Thyroid gland (tissue), 4 donors: ENCODE measurements at regions not wholly inside any gene's neighbourhood (a gene's known extent, or its start where the extent isn't known, plus 50 kb on each side); places are given as distances from the start of the nearest gene placed in this dataset.

ENCODE experiments used
- DNase-seq, 2 donors: peaks; one replicate each; pipeline ENCODE4 v3.0.0-alpha.2; 2019
- H3K27ac ChIP-seq, 3 donors: fragments of 200-600 bp; sonication (generic); 1 replicate in 2 of 3; 2 replicates in 1 of 3; pipeline ENCODE4 v1.5.1; 2016 to 2019; ENCODE audit warnings: mild to moderate bottlenecking in 1 of 3, moderate library complexity in 1 of 3
- H3K27me3 ChIP-seq: fragments of 200-600 bp; sonication (generic); one replicate; pipeline ENCODE4 v1.5.1; 2019
- H3K36me3 ChIP-seq, 2 donors: fragments of 200-600 bp; sonication (generic); one replicate each; pipeline ENCODE4 v1.5.1; 2016 to 2019
- H3K4me1 ChIP-seq, 2 donors: fragments of 200-600 bp; sonication (generic); one replicate each; pipeline ENCODE4 v1.5.1; 2017 to 2019
- H3K4me3 ChIP-seq, 3 donors: fragments of 200-600 bp; sonication (generic); replicated peaks in 1 of 3; 1 replicate in 2 of 3; 2 replicates in 1 of 3; pipeline ENCODE4 v1.5.1; 2016; ENCODE audit warnings: mild to moderate bottlenecking in 1 of 3
- H3K9me3 ChIP-seq: fragments of 200-600 bp; sonication (generic); one replicate; pipeline ENCODE4 v1.5.1; 2017
- POLR2A ChIP-seq, 2 donors: fragments of 450-650 bp; IDR thresholded peaks; one replicate each; pipeline ENCODE4 v1.6.1; 2017; ENCODE audit warnings: antibody characterized with exemption in 2 of 2, mild to moderate bottlenecking in 2 of 2, moderate library complexity in 1 of 2
- WGBS, 2 donors: methylation state at CpG; one replicate each; pipeline ENCODE4 v1.1.5; 2017; 5-methylcytosine and 5-hydroxymethylcytosine counted together
- intact Hi-C: fragments of 100-400 bp; cut with DNase I; formaldehyde crosslinking; loops from one replicate; pipeline ENCODE4 v1.15.1; 2023
- TF ChIP-seq, protein P1 (sequence below), 6 experiments: fragments of 200-600 bp in 3 of 6; fragments of 450-650 bp in 3 of 6; sonication (generic) in 3 of 6; IDR thresholded peaks; one replicate each; pipeline ENCODE4 v1.5.1; 2016 to 2019; ENCODE audit warnings: antibody characterized with exemption in 6 of 6, mild to moderate bottlenecking in 2 of 6, inconsistent platforms in 1 of 6, moderate library complexity in 1 of 6

DNA sequence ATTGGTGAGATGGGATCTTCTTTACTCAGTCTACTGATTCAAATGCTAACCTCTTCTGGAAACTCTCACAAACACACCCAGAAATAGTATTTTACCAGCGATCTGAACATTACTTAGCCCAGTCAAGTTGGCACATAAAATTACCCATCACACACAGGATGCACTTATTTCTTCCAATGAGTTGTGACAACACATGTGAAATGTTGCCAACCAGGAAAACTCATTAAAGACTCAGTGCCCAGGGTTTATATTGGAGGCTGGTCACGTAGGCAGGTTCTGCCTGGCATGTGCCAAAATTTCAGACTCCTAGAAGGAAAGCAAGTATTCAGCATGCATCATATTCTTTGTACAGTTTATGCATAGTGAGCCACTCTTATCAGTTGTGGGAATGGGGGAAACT lies 443.3 kb downstream of the EPM2A start:
- no peaks in the 10 kb centered on the region for H3K36me3 ChIP-seq
- TF ChIP-seq, protein P1, sequence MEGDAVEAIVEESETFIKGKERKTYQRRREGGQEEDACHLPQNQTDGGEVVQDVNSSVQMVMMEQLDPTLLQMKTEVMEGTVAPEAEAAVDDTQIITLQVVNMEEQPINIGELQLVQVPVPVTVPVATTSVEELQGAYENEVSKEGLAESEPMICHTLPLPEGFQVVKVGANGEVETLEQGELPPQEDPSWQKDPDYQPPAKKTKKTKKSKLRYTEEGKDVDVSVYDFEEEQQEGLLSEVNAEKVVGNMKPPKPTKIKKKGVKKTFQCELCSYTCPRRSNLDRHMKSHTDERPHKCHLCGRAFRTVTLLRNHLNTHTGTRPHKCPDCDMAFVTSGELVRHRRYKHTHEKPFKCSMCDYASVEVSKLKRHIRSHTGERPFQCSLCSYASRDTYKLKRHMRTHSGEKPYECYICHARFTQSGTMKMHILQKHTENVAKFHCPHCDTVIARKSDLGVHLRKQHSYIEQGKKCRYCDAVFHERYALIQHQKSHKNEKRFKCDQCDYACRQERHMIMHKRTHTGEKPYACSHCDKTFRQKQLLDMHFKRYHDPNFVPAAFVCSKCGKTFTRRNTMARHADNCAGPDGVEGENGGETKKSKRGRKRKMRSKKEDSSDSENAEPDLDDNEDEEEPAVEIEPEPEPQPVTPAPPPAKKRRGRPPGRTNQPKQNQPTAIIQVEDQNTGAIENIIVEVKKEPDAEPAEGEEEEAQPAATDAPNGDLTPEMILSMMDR (IDR thresholded peaks at IDR 0.05) = no peak
- TF ChIP-seq POLR2A (IDR thresholded peaks at IDR 0.05) = no peak
- WGBS, 2 donors = 82 to 87% methylated on average over 2 of the region's 2 CpGs
- no peak for DNase-seq
- intact Hi-C loops = no loop called here
- H3K27ac ChIP-seq = no peak overlapping the region
- H3K4me1 ChIP-seq = no peaks in the 10 kb centered on the region
- H3K27me3 ChIP-seq = no peaks in the 10 kb centered on the region
- no peaks in the 10 kb centered on the region for H3K9me3 ChIP-seq
- H3K4me3 ChIP-seq = no peak overlapping the region

GRCh38 chr6:145294942-145295341 lies 440.4 kb downstream of the EPM2A start:
- H3K27me3 ChIP-seq = no peaks in the 10 kb centered on the region
- TF ChIP-seq POLR2A (IDR thresholded peaks at IDR 0.05) = no peak
- TF ChIP-seq, protein P1 (IDR thresholded peaks at IDR 0.05) = no peak
- no peak overlapping the region for H3K4me3 ChIP-seq
- H3K4me1 ChIP-seq = no peaks in the 10 kb centered on the region
- intact Hi-C loops = no loop called here
- no peak overlapping the region for H3K27ac ChIP-seq
- DNase-seq = no peak
- H3K9me3 ChIP-seq = no peaks in the 10 kb centered on the region
- no peaks in the 10 kb centered on the region for H3K36me3 ChIP-seq
- 91 to 94% methylated on average over 4 of the region's 4 CpGs for WGBS, 2 donors

DNA sequence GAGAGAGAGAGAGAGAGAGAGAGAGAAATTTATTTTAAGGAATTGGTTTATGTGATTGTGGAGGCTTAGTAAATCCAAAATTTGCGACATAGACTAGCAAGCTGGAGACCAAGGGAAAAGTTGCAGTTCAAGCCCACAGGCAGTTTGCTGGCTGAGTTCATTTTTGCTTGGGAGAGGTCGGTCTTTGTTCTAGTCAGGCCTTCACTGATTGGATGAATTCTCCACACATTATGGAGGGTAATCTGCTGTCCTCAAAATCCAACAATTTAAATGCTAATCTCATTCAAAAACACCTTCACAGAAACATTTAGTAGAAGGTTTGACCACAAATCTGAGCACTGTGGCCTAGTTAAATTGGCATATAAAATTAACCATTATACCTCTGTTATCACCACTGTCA lies 439.6 kb downstream of the EPM2A start:
- Histone ChIP-seq H3K4me3 (no peak overlapping the region), H3K4me1 (no peaks in the 10 kb centered on the region), H3K27me3 (no peaks in the 10 kb centered on the region), H3K36me3 (no peaks in the 10 kb centered on the region), H3K27ac (no peak overlapping the region), H3K9me3 (no peaks in the 10 kb centered on the region)
- intact Hi-C loops = no loop called here
- 86 to 89% methylated on average over 2 of the region's 2 CpGs for WGBS, 2 donors
- DNase-seq = no peak
- TF ChIP-seq POLR2A (IDR thresholded peaks at IDR 0.05) = no peak
- TF ChIP-seq, protein P1 (IDR thresholded peaks at IDR 0.05) = no peak

DNA sequence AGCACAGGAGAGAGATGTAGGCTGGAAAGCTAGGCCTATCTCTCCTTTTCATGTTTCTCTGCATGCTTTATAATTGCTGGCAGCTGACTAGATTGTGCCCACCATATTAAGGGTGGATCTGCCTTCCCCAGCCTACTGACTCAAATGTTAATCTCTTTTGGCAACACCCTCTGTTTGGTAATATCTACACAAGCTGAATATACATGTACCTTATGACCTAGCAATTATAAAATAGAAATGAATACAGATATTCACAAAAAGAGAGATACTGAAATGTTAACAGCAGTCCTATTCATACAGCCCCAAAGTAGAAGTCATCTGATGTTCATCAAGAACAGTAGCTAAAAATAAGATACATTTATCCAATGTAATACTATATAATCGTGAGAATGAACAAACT lies 429.6 kb downstream of the EPM2A start:
- no peaks in the 10 kb centered on the region for H3K36me3 ChIP-seq
- no peak for DNase-seq
- 96 to 97% methylated on average over 1 of the region's 1 CpG for WGBS, 2 donors
- no peaks in the 10 kb centered on the region for H3K27me3 ChIP-seq
- H3K4me3 ChIP-seq = no peak overlapping the region
- intact Hi-C loops = no loop called here
- no peaks in the 10 kb centered on the region for H3K9me3 ChIP-seq
- TF ChIP-seq, protein P1 (IDR thresholded peaks at IDR 0.05) = no peak
- no peak for TF ChIP-seq POLR2A (IDR thresholded peaks at IDR 0.05)
- H3K4me1 ChIP-seq = no peaks in the 10 kb centered on the region
- no peak overlapping the region for H3K27ac ChIP-seq

DNA sequence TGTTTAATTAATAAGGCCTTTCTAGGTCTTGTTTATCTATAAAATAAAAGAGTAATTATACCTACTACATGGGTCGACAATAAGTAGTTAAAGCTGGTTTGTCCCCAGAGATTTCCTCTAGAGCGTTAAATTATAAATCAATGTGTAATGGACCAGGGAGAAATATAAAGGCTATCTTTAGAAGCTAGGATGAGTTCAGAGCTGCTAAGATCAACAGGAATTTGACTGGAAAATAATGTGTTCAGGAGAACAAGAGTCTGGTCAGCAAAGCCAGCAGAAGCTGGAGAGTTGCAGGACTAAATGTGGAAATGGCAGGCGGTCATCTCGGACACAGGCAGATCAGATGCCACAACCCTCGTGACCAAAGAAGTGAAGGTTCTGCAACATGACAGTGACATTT lies 428.8 kb downstream of the EPM2A start:
- Histone ChIP-seq H3K36me3 (no peaks in the 10 kb centered on the region), H3K27me3 (no peaks in the 10 kb centered on the region), H3K4me3 (no peak overlapping the region), H3K9me3 (no peaks in the 10 kb centered on the region), H3K27ac (no peak overlapping the region), H3K4me1 (no peaks in the 10 kb centered on the region)
- TF ChIP-seq, protein P1 (IDR thresholded peaks at IDR 0.05) = no peak
- no peak for DNase-seq
- intact Hi-C loops = no loop called here
- 87% methylated on average over 5 of the region's 5 CpGs for WGBS, 2 donors
